ENCODE measurements at regions not wholly inside any gene's neighbourhood (a gene's known extent, or its start where the extent isn't known, plus 50 kb on each side); places are given as distances from the start of the nearest gene placed in this dataset.

- DNase-seq (ENCODE audit: low read depth in 2 of 2) = no peak
Measured at GRCh38 chr15:94177112-94177511, 54.2 kb upstream of the MCTP2 start.

- no peak for DNase-seq (ENCODE audit: low read depth in 2 of 2)
Measured at GRCh38 chr15:94175420-94175819, 55.9 kb upstream of the MCTP2 start.

- DNase-seq (ENCODE audit: low read depth in 2 of 2) = no peak
Measured at GRCh38 chr15:94174399-94174802, 57.0 kb upstream of the MCTP2 start.

GRCh38 chr15:94168250-94168649 lies 63.1 kb upstream of the MCTP2 start:
- DNase-seq (ENCODE audit: low read depth in 2 of 2) = no peak

GRCh38 chr15:94164971-94165370 lies 66.4 kb upstream of the MCTP2 start:
- DNase-seq (ENCODE audit: low read depth in 2 of 2) = no peak

GRCh38 chr15:94164202-94164807 lies 67.1 kb upstream of the MCTP2 start:
- DNase-seq (ENCODE audit: low read depth in 2 of 2) = peak in 1 of 2 donors; percentile 9

- no peak for DNase-seq (ENCODE audit: low read depth in 2 of 2)
Measured at GRCh38 chr15:94162939-94163338, 68.4 kb upstream of the MCTP2 start.

GRCh38 chr15:94154255-94154654 lies 77.1 kb upstream of the MCTP2 start:
- DNase-seq (ENCODE audit: low read depth in 2 of 2) = no peak

GRCh38 chr15:94145046-94145445 lies 86.3 kb upstream of the MCTP2 start:
- no peak for DNase-seq (ENCODE audit: low read depth in 2 of 2)

- DNase-seq (ENCODE audit: low read depth in 2 of 2) = no peak
Measured at GRCh38 chr15:94141802-94142201, 89.6 kb upstream of the MCTP2 start.

GRCh38 chr15:94135486-94136147 lies 95.7 kb upstream of the MCTP2 start:
- DNase-seq (ENCODE audit: low read depth in 2 of 2) = no peak

- no peak for DNase-seq (ENCODE audit: low read depth in 2 of 2)
Measured at GRCh38 chr15:94131875-94132274, 99.5 kb upstream of the MCTP2 start.

GRCh38 chr15:94130504-94130903 lies 100.9 kb upstream of the MCTP2 start:
- no peak for DNase-seq (ENCODE audit: low read depth in 2 of 2)

GRCh38 chr15:94127006-94127405 lies 104.4 kb upstream of the MCTP2 start:
- DNase-seq (ENCODE audit: low read depth in 2 of 2) = no peak

- no peak for DNase-seq (ENCODE audit: low read depth in 2 of 2)
Measured at GRCh38 chr15:94125698-94126097, 105.7 kb upstream of the MCTP2 start.

- DNase-seq (ENCODE audit: low read depth in 2 of 2) = no peak
Measured at GRCh38 chr15:94125156-94125555, 106.2 kb upstream of the MCTP2 start.

- DNase-seq (ENCODE audit: low read depth in 2 of 2) = no peak
Measured at GRCh38 chr15:94122516-94122915, 108.8 kb upstream of the MCTP2 start.

GRCh38 chr15:94119923-94120775 lies 111.2 kb upstream of the MCTP2 start:
- DNase-seq (ENCODE audit: low read depth in 2 of 2) = peak in 1 of 2 donors; percentile 8

GRCh38 chr15:94119298-94119811 lies 112.0 kb upstream of the MCTP2 start:
- DNase-seq (ENCODE audit: low read depth in 2 of 2) = no peak

GRCh38 chr15:94110476-94111130 lies 120.8 kb upstream of the MCTP2 start:
- no peak for DNase-seq (ENCODE audit: low read depth in 2 of 2)

- DNase-seq (ENCODE audit: low read depth in 2 of 2) = no peak
Measured at GRCh38 chr15:94107652-94108051, 123.7 kb upstream of the MCTP2 start.

GRCh38 chr15:94105760-94106159 lies 125.6 kb upstream of the MCTP2 start:
- DNase-seq (ENCODE audit: low read depth in 2 of 2) = no peak

Measured in activated CD8-positive, alpha-beta memory T cell treated with anti-CD3 and anti-CD28 coated beads for 4 hours (primary cell).